SH-SY5Y (cell line): ENCODE measurements at regions not wholly inside any gene's neighbourhood (a gene's known extent, or its start where the extent isn't known, plus 50 kb on each side); places are given as distances from the start of the nearest gene placed in this dataset.

ENCODE experiments used
- GATA2 ChIP-seq: IDR thresholded peaks from 2 replicates; pipeline ENCODE4 v1.6.1; 2011; ENCODE audit warnings: mild to moderate bottlenecking, low read depth, low read length
- GATA3 ChIP-seq: IDR thresholded peaks from 2 replicates; pipeline ENCODE4 v1.6.1; 2011; ENCODE audit warnings: low read depth, mild to moderate bottlenecking, low read length, moderate library complexity

GRCh38 chr5:82799361-82800077 is 277.7 kb downstream of the TMEM167A start:
- TF ChIP-seq GATA3 = no peak
- no peak for TF ChIP-seq GATA2
